ENCODE measurements at regions not wholly inside any gene's neighbourhood (a gene's known extent, or its start where the extent isn't known, plus 50 kb on each side); places are given as distances from the start of the nearest gene placed in this dataset.

DNA sequence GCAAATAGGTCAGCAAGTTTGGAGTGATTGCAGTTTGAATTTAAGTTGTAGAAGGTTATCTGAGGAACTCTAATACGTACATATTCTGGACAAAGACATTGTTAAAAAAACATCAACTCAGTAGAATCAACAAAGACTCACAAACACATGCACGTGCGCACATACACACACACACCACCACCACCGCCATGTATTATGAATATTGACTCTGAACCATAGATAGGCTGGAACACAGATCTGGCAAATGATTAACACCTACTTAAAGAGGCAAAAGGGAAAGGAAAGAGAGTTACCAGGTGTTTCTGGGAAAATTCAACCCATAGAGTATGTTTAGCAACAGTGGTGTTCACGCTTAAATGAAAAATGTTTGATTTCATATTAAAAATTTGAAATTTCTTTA lies 334.2 kb upstream of the ALCAM start:
- TF ChIP-seq POLR2A (IDR thresholded peaks at IDR 0.05) = no peak
- TF ChIP-seq, protein P1, sequence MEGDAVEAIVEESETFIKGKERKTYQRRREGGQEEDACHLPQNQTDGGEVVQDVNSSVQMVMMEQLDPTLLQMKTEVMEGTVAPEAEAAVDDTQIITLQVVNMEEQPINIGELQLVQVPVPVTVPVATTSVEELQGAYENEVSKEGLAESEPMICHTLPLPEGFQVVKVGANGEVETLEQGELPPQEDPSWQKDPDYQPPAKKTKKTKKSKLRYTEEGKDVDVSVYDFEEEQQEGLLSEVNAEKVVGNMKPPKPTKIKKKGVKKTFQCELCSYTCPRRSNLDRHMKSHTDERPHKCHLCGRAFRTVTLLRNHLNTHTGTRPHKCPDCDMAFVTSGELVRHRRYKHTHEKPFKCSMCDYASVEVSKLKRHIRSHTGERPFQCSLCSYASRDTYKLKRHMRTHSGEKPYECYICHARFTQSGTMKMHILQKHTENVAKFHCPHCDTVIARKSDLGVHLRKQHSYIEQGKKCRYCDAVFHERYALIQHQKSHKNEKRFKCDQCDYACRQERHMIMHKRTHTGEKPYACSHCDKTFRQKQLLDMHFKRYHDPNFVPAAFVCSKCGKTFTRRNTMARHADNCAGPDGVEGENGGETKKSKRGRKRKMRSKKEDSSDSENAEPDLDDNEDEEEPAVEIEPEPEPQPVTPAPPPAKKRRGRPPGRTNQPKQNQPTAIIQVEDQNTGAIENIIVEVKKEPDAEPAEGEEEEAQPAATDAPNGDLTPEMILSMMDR (IDR thresholded peaks at IDR 0.05) = no peak
